Parathyroid adenoma (tissue), 2 donors: ENCODE measurements at regions not wholly inside any gene's neighbourhood (a gene's known extent, or its start where the extent isn't known, plus 50 kb on each side); places are given as distances from the start of the nearest gene placed in this dataset.

Experiments
- H2AFZ ChIP-seq: fragments of 300-600 bp; sonication (generic); one replicate; pipeline ENCODE4 v1.7.0; 2017; ENCODE audit warnings: antibody characterized with exemption, mild to moderate bottlenecking
- H3K27ac ChIP-seq: fragments of 300-600 bp; sonication (generic); one replicate; pipeline ENCODE4 v1.7.0; 2017
- H3K27me3 ChIP-seq: fragments of 300-600 bp; sonication (generic); one replicate; pipeline ENCODE4 v1.7.0; 2017; ENCODE audit warnings: low read length; ENCODE audit not compliant: control insufficient read depth, insufficient read depth
- H3K36me3 ChIP-seq: fragments of 300-600 bp; sonication (generic); one replicate; pipeline ENCODE4 v1.7.0; 2017; ENCODE audit warnings: low read length; ENCODE audit not compliant: control insufficient read depth, insufficient read depth
- H3K4me1 ChIP-seq: fragments of 300-600 bp; sonication (generic); one replicate; pipeline ENCODE4 v1.7.0; 2017; ENCODE audit warnings: control low read depth
- H3K4me2 ChIP-seq: fragments of 300-600 bp; sonication (generic); one replicate; pipeline ENCODE4 v1.7.0; 2017; ENCODE audit warnings: low read length
- H3K4me3 ChIP-seq: fragments of 300-600 bp; sonication (generic); one replicate; pipeline ENCODE4 v1.7.0; 2017; ENCODE audit warnings: low read depth, low read length
- H3K79me2 ChIP-seq: fragments of 300-600 bp; sonication (generic); one replicate; pipeline ENCODE4 v1.7.0; 2017; ENCODE audit warnings: control low read depth
- H3K9ac ChIP-seq: fragments of 300-600 bp; sonication (generic); one replicate; pipeline ENCODE4 v1.7.0; 2017; ENCODE audit warnings: mild to moderate bottlenecking
- H3K9me3 ChIP-seq: fragments of 300-600 bp; sonication (generic); one replicate; pipeline ENCODE4 v1.7.0; 2017; ENCODE audit warnings: low read length; ENCODE audit not compliant: control insufficient read depth
- CTCF ChIP-seq: fragments of 300-600 bp; sonication (generic); IDR thresholded peaks from one replicate; pipeline ENCODE4 v1.7.0; 2017; ENCODE audit warnings: antibody characterized with exemption, mild to moderate bottlenecking
- donor health status: primary hyperparathyroidism.

DNA sequence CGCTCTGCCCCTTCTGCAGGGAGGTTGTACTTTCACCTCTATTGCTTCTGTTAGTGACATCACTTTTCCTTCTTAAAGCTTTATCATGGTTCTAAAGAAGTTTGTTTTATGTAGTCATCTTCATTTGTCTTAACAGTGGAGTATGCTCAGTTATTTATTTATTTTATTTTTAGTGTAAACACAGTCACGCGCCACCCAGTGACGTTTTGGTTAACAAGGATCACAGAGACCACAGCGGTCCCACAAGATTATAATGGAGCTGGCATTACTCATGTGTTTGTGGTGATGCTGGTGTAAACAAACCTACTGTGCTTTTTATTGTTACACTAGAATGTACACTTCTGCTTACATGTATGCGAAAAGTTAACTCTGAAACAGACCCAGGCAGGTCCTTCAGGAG, 89.9 kb downstream of the SOX11 start:
- no peaks in the 10 kb centered on the region for H3K27me3 ChIP-seq
- no peak overlapping the region for H3K9ac ChIP-seq
- H3K79me2 ChIP-seq: no peaks in the 10 kb centered on the region
- no peak overlapping the region for H2AFZ ChIP-seq
- H3K4me3 ChIP-seq: no peak overlapping the region
- H3K36me3 ChIP-seq: no peaks in the 10 kb centered on the region
- H3K4me1 ChIP-seq: no peaks in the 10 kb centered on the region
- H3K27ac ChIP-seq: no peak overlapping the region
- no peaks in the 10 kb centered on the region for H3K9me3 ChIP-seq
- H3K4me2 ChIP-seq: no peak overlapping the region
- TF ChIP-seq CTCF: no peak

- no peak for TF ChIP-seq CTCF
- no peak overlapping the region for H3K4me3 ChIP-seq
These were observed 96.3 kb downstream of the SOX11 start for GRCh38 chr2:5788447-5788846.

GRCh38 chr2:5791371-5791770, 99.2 kb downstream of the SOX11 start:
- Histone ChIP-seq H3K36me3 (peaks cover 3% of the 10 kb centered on the region), H2AFZ (no peak overlapping the region), H3K27me3 (no peaks in the 10 kb centered on the region), H3K27ac (no peak overlapping the region), H3K79me2 (no peaks in the 10 kb centered on the region), H3K4me1 (no peaks in the 10 kb centered on the region), H3K9ac (no peak overlapping the region), H3K4me2 (no peak overlapping the region), H3K9me3 (no peaks in the 10 kb centered on the region), H3K4me3 (no peak overlapping the region)
- no peak for TF ChIP-seq CTCF

More at GRCh38 chr2:5788447-5788846, 96.3 kb downstream of the SOX11 start:
- H3K79me2 ChIP-seq: no peaks in the 10 kb centered on the region
- H2AFZ ChIP-seq: no peak overlapping the region
- H3K36me3 ChIP-seq: peaks cover 3% of the 10 kb centered on the region
- no peak overlapping the region for H3K4me2 ChIP-seq
- H3K27ac ChIP-seq: no peak overlapping the region
- no peaks in the 10 kb centered on the region for H3K4me1 ChIP-seq
- H3K9me3 ChIP-seq: no peaks in the 10 kb centered on the region
- no peak overlapping the region for H3K9ac ChIP-seq
- no peaks in the 10 kb centered on the region for H3K27me3 ChIP-seq

GRCh38 chr2:5794012-5794411, 101.8 kb downstream of the SOX11 start:
- H3K4me1 ChIP-seq: no peaks in the 10 kb centered on the region
- no peaks in the 10 kb centered on the region for H3K79me2 ChIP-seq
- H3K36me3 ChIP-seq: peaks cover 3% of the 10 kb centered on the region
- H3K9ac ChIP-seq: no peak overlapping the region
- no peak overlapping the region for H3K4me3 ChIP-seq
- H3K27me3 ChIP-seq: no peaks in the 10 kb centered on the region
- H2AFZ ChIP-seq: no peak overlapping the region
- H3K27ac ChIP-seq: no peak overlapping the region
- no peaks in the 10 kb centered on the region for H3K9me3 ChIP-seq
- H3K4me2 ChIP-seq: no peak overlapping the region
- no peak for TF ChIP-seq CTCF

DNA sequence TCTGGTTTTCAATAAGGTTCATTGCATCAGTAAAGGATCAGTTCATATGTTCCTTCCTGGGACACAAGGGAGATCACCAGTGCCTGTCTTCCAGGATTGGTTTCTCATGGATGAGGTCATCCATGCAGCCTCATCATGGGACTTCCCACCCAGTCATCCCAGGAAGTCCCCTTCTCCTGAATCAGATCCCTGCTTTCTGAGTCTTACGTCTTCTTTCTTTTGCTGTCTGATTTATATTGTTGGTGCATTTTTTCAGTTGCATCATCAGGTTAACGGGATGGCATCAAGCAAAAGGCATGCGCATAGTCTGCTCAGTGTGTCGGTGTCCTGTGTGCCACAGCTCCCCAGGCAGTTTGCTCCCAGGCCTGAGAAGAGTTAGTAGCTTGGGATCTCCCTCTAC, 105.9 kb downstream of the SOX11 start:
- H3K9ac ChIP-seq: no peak overlapping the region
- no peak overlapping the region for H3K27ac ChIP-seq
- H3K4me1 ChIP-seq: no peaks in the 10 kb centered on the region
- H3K9me3 ChIP-seq: no peaks in the 10 kb centered on the region
- H3K36me3 ChIP-seq: no peaks in the 10 kb centered on the region
- H3K4me2 ChIP-seq: no peak overlapping the region
- no peak overlapping the region for H2AFZ ChIP-seq
- no peaks in the 10 kb centered on the region for H3K27me3 ChIP-seq
- no peak overlapping the region for H3K4me3 ChIP-seq
- H3K79me2 ChIP-seq: no peaks in the 10 kb centered on the region
- TF ChIP-seq CTCF: no peak
